Activated T-cell treated with anti-CD3 and anti-CD28 coated beads for 1 hour (primary cell): ENCODE measurements at regions not wholly inside any gene's neighbourhood (a gene's known extent, or its start where the extent isn't known, plus 50 kb on each side); places are given as distances from the start of the nearest gene placed in this dataset.

ENCODE experiments used
- DNase-seq: peaks from one replicate; pipeline ENCODE4 v3.0.0-alpha.2; 2020; ENCODE audit warnings: low read depth

- DNase-seq, result no peak
Measured at GRCh38 chr7:136066304-136067143, 89.4 kb upstream of the MTPN start.

GRCh38 chr7:136064627-136065237 is 87.6 kb upstream of the MTPN start:
- no peak for DNase-seq

GRCh38 chr7:136064081-136064480 is 86.9 kb upstream of the MTPN start:
- DNase-seq, result no peak

GRCh38 chr7:136063326-136063666 is 86.1 kb upstream of the MTPN start:
- no peak for DNase-seq

- no peak for DNase-seq
Measured at GRCh38 chr7:136062625-136063325, 85.6 kb upstream of the MTPN start.

GRCh38 chr7:136061433-136061832 is 84.3 kb upstream of the MTPN start:
- no peak for DNase-seq

GRCh38 chr7:136058546-136058945 is 81.4 kb upstream of the MTPN start:
- no peak for DNase-seq

GRCh38 chr7:136057509-136057908 is 80.3 kb upstream of the MTPN start:
- no peak for DNase-seq

- no peak for DNase-seq
Measured at GRCh38 chr7:136056651-136057231, 79.6 kb upstream of the MTPN start.

GRCh38 chr7:136055266-136055665 is 78.1 kb upstream of the MTPN start:
- no peak for DNase-seq

GRCh38 chr7:136053689-136054485 is 76.7 kb upstream of the MTPN start:
- DNase-seq, result no peak

- DNase-seq, result no peak
Measured at GRCh38 chr7:136051203-136051928, 74.2 kb upstream of the MTPN start.

- no peak for DNase-seq
Measured at GRCh38 chr7:136050462-136050847, 73.3 kb upstream of the MTPN start.

GRCh38 chr7:136049818-136050461 is 72.8 kb upstream of the MTPN start:
- no peak for DNase-seq

- DNase-seq, result no peak
Measured at GRCh38 chr7:136049117-136049516, 72.0 kb upstream of the MTPN start.

- no peak for DNase-seq
Measured at GRCh38 chr7:136046548-136046947, 69.4 kb upstream of the MTPN start.

- DNase-seq, result no peak
Measured at GRCh38 chr7:136045992-136046391, 68.8 kb upstream of the MTPN start.

GRCh38 chr7:136045181-136045580 is 68.0 kb upstream of the MTPN start:
- DNase-seq, result no peak

- DNase-seq, result no peak
Measured at GRCh38 chr7:136039577-136040345, 62.6 kb upstream of the MTPN start.

GRCh38 chr7:136036336-136036735 is 59.2 kb upstream of the MTPN start:
- DNase-seq, result no peak
